GM19351 (cell line): ENCODE measurements at regions not wholly inside any gene's neighbourhood (a gene's known extent, or its start where the extent isn't known, plus 50 kb on each side); places are given as distances from the start of the nearest gene placed in this dataset.

ENCODE experiments used
- ATAC-seq: cut with Tn5 transposase; IDR thresholded peaks from one replicate; pipeline ENCODE4 v1.9.1; 2021; ENCODE audit warnings: mild to moderate bottlenecking, moderate library complexity; ENCODE audit not compliant: unreplicated experiment

GRCh38 chr6:148081076-148081475 lies 261.6 kb upstream of the SASH1 start:
- no peak for ATAC-seq

DNA sequence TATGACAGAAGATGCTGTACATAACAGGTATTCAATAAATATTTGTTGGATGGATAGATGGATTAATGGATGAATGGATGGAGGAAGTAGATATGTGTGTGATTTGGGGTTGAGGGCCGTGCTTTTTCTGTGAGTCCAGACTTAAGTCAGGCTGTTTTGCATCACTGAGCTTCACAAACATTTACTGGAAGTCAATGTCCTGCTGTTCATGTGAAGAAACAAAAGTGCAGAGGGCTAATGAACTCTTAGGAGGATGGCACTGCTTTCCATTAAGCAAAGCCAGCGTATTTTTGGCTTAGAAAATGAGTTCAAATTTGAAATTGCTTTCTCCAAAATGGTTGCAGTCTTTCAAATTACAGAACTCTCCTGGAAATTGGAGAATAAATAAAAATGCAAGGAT lies 260.6 kb upstream of the SASH1 start:
- no peak for ATAC-seq

- no peak for ATAC-seq
Measured at GRCh38 chr6:148082696-148083095, 259.9 kb upstream of the SASH1 start.

DNA sequence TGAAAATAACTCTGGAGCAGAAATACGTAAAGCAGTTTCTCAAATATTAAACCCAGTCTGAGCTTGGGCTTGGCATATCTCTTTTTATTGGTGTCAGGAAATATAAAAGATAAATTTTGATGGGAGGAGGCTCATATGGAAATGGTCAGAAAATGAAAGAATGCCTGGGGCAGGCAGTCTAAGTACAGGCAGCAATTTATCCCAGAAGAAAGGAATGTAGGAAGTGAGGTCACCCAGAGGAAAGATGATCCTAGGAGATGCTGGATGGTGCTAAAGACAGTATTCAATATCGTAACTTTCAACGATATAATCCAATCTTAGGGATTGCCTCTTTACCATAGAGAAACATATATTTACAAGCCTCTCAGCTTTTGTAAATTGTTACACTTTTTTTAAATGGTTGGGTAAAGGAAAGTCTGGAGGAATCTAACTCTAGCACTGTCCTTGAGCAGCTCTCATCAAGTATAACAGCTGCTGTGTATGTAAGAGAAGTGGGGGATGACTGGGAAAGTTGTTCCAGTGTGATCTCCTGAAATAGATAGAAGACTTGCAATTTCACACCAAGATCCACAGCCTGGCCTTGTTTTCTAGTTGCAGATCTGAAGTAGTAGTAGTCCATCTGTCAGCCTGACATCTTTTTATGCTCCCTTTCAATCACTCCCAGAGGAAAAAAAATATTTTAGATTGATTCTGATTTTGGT lies 256.9 kb upstream of the SASH1 start:
- no peak for ATAC-seq

DNA sequence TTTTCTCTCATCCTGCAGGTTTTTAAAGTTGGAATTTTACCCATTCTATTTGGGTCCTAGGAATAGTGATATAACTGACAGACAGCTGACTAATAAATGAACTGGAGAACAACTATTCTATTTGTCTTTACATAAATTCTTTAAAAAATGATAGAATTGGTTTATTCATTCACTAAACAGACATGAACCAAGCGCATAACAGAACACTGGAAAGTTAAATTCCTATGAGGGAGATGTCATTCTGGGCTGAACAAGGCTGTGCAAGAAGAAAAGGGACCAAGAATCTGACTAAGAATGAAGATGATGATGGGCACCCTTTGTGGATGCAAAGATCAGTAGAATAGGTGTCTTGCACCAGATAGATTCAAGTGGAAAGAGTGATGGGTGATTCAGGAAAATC lies 256.3 kb upstream of the SASH1 start:
- no peak for ATAC-seq

DNA sequence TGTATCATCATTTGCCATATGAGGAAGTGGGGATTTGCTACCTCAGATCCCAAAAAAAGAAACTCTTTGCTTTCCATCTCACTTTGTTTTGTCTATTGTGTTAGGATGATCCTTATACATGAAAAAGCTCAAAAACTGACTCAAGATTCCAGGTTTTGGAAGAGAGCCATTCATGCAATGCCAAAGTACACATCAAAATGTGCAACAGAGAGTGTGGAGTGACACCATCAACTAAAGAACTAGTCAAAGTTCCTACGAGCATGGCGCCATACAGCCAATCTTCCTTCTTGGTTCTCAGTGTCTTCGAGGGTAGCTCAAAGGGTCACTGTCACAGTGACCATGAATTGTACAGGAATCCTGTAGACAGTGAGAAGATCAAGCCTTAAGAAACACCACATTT lies 255.8 kb upstream of the SASH1 start:
- ATAC-seq = no peak

DNA sequence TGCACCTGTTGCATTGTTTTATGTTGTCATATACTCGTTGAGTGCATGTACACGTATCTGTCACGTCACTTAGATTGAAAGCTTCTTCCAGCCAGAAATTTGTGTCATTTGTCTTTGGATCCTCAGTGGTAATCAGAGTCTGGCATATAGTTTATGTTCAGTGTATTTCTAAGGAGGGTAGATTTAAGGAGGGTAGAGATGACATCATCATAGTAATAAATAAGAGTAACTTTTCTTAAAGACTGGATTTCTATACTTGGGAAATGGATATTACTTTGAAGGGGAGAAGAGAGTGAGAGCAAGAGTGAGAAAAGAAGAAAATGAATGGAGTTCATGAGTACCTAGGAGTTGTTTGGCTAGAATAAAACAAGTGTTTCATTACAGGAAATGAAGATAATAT lies 255.0 kb upstream of the SASH1 start:
- no peak for ATAC-seq

DNA sequence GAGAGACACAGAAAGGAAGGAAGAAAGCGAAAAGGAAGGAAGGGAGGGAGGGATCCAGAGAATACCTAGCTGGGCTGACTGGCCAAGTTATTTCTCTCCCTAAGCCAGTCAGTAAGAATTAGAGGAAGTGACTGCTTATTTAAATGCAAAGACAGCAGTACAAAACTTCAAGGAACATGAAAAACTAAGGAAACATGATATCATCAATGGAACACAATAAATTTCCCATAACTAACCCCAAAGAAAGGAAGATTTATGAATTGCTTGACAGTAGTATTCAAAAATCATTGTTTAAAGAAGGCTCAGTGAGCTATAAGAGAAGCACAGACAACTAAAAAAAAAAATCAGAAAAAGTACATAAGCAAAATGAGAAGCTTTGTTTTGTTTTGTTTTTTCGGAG lies 252.3 kb upstream of the SASH1 start:
- ATAC-seq = no peak

GRCh38 chr6:148091394-148091793 lies 251.2 kb upstream of the SASH1 start:
- no peak for ATAC-seq

DNA sequence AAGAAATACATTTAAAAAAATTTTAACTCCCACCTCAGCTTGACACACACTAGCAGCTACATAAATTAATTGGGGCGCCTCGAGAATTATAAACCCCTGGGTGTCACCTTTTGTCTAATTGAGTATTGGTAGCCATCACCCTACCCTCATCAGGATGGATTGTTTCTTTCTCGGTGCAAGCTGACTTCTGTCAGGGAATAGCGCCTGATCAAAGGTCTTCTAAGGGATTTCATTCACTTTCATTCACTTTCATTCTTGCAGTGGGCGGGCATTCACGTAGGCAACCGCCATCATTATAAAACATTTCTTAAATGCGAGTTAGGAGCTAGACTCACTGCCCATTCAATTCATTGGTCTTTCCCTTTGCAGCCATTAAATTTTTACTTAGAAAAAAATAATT lies 239.2 kb upstream of the SASH1 start:
- no peak for ATAC-seq

DNA sequence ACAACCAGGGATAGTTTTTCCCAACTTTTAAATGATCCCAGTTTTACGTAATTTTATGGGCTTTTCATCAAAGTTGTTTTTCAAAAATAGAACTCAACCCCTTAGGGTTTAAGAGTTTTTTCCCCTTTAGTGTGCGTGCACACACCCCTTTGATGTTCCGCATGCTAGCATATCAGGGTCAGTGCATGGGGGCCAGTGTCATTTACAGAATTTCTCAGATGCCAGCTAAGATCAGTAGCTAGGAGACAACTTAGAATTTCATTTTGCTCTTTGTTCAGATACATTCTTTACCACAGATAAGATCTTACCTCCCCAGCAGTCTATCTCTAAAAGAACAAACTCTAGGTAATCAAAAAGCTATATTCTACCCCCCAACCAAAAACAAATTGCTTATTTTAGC lies 238.5 kb upstream of the SASH1 start:
- no peak for ATAC-seq

- ATAC-seq = no peak
Measured at GRCh38 chr6:148105695-148106094, 236.9 kb upstream of the SASH1 start.

GRCh38 chr6:148107911-148108310 lies 234.7 kb upstream of the SASH1 start:
- ATAC-seq = no peak

DNA sequence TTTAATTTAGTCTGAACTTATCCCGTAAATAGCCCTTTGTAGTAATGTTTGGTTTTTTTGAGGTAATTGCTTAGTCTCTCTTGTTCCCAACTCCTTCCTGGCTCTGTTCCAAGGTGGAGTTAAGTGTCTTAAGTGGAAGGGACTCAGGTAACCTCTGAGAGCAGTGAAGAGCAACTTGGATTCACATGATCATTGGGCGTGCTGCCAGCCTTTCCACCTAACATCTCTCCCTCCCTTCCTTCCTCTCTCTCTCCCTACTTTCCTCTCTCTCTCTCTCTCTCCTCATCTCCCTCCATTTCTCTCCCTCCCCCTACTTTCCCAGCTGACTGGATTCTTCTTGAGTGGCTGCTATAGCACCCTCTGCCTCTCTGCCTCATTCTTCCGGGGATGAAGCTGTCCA lies 232.9 kb upstream of the SASH1 start:
- no peak for ATAC-seq

- ATAC-seq = no peak
Measured at GRCh38 chr6:148110925-148111324, 231.7 kb upstream of the SASH1 start.

- no peak for ATAC-seq
Measured at GRCh38 chr6:148112851-148113319, 229.8 kb upstream of the SASH1 start.

- no peak for ATAC-seq
Measured at GRCh38 chr6:148116001-148116400, 226.6 kb upstream of the SASH1 start.

DNA sequence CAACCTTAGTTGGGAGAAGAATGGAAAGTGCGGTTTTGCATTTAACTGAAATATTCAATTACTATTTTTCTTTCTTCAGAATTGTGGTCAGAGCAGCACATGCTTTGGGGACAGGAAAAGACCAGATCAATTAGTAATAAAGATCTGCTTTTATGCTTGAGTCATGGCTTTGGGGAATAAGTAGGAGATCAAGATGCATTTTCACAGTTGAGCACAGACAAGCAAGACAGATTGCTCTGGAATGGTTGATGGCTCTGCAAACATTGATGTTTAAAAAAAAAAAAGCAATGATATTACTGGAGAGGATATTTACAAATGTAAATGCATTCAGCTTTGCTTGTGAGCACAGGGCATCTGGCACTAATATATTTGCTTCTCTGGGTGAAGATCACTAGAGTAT lies 224.4 kb upstream of the SASH1 start:
- ATAC-seq = no peak

DNA sequence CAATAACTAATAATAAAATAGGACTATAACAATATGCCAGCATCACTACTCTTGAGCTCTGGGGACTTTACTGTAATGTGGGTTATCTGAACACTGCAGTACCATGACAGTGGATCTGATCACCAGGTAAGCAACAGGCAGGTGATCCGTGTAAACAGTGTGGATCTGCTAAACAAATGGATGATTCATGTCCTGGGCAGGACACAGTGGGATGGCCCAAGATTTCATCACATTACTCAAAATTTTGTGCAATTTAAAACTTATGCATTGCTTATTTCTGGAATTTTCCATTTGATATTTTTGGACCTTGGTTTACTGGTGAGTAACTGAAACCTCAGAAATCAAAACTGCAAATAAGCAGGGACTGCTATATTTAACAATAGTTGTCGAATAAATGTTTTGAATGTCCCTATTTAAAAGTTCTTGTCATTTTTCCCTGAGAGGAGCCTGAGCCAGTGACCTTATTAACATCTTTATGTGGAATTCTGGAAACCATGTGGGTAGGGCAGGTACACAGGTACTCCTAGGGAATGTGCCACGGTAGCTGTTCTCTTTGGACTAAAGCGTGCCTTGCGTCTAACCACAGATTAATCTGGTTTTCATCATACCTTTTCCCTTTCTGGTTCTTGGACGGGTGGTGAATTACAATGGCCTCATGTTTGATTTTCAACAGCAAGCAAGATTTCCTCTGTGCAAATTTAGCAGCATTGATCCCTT lies 214.5 kb upstream of the SASH1 start:
- no peak for ATAC-seq

GRCh38 chr6:148134592-148134991 lies 208.0 kb upstream of the SASH1 start:
- ATAC-seq = no peak

- no peak for ATAC-seq
Measured at GRCh38 chr6:148136586-148136985, 206.1 kb upstream of the SASH1 start.

GRCh38 chr6:148137652-148138051 lies 205.0 kb upstream of the SASH1 start:
- ATAC-seq = no peak

GRCh38 chr6:148138573-148138972 lies 204.1 kb upstream of the SASH1 start:
- no peak for ATAC-seq
